ENCODE measurements at regions not wholly inside any gene's neighbourhood (a gene's known extent, or its start where the extent isn't known, plus 50 kb on each side); places are given as distances from the start of the nearest gene placed in this dataset.
"Not testable (repeated sequence)": the region's sequence is repeated elsewhere in the genome, so short reads cannot be mapped to it uniquely, and the experiment has no call there.

- DNase-seq, result no peak
Observed at GRCh38 chr3:95718168-95718567, 1096.2 kb upstream of the EPHA6 start.

GRCh38 chr3:95719481-95719880 is 1094.9 kb upstream of the EPHA6 start:
- DNase-seq, result no peak

- DNase-seq, result no peak
Observed at GRCh38 chr3:95721938-95722337, 1092.5 kb upstream of the EPHA6 start.

GRCh38 chr3:95725770-95726169 is 1088.6 kb upstream of the EPHA6 start:
- no peak for DNase-seq

GRCh38 chr3:95731753-95732152 is 1082.6 kb upstream of the EPHA6 start:
- DNase-seq, result no peak

GRCh38 chr3:95733336-95733735 is 1081.1 kb upstream of the EPHA6 start:
- DNase-seq, result no peak

- DNase-seq, result no peak
Observed at GRCh38 chr3:95738045-95738444, 1076.3 kb upstream of the EPHA6 start.

GRCh38 chr3:95744896-95745295 is 1069.5 kb upstream of the EPHA6 start:
- not testable (repeated sequence) for DNase-seq

- DNase-seq, result no peak
Observed at GRCh38 chr3:95750097-95750496, 1064.3 kb upstream of the EPHA6 start.

GRCh38 chr3:95751509-95751908 is 1062.9 kb upstream of the EPHA6 start:
- DNase-seq, result no peak

- DNase-seq, result no peak
Observed at GRCh38 chr3:95752199-95752598, 1062.2 kb upstream of the EPHA6 start.

GRCh38 chr3:95758707-95759106 is 1055.7 kb upstream of the EPHA6 start:
- DNase-seq, result no peak

GRCh38 chr3:95759614-95760301 is 1054.6 kb upstream of the EPHA6 start:
- no peak for DNase-seq

GRCh38 chr3:95775486-95776094 is 1038.8 kb upstream of the EPHA6 start:
- no peak for DNase-seq

GRCh38 chr3:95781598-95781997 is 1032.8 kb upstream of the EPHA6 start:
- DNase-seq, result no peak

- no peak for DNase-seq
Observed at GRCh38 chr3:95789111-95789510, 1025.3 kb upstream of the EPHA6 start.

GRCh38 chr3:95797081-95797480 is 1017.3 kb upstream of the EPHA6 start:
- DNase-seq, result no peak

- DNase-seq, result no peak
Observed at GRCh38 chr3:95798628-95799027, 1015.8 kb upstream of the EPHA6 start.

- no peak for DNase-seq
Observed at GRCh38 chr3:95810462-95810861, 1003.9 kb upstream of the EPHA6 start.

- DNase-seq, result no peak
Observed at GRCh38 chr3:95813244-95813643, 1001.1 kb upstream of the EPHA6 start.

GRCh38 chr3:95815828-95816227 is 998.6 kb upstream of the EPHA6 start:
- no peak for DNase-seq

GRCh38 chr3:95826419-95826818 is 988.0 kb upstream of the EPHA6 start:
- DNase-seq, result no peak

- no peak for DNase-seq
Observed at GRCh38 chr3:95832146-95832545, 982.2 kb upstream of the EPHA6 start.

GRCh38 chr3:95860628-95861027 is 953.8 kb upstream of the EPHA6 start:
- not testable (repeated sequence) for DNase-seq

GRCh38 chr3:95883801-95884200 is 930.6 kb upstream of the EPHA6 start:
- no peak for DNase-seq
